Skin epidermis (tissue), 12 donors: ENCODE measurements at regions not wholly inside any gene's neighbourhood (a gene's known extent, or its start where the extent isn't known, plus 50 kb on each side); places are given as distances from the start of the nearest gene placed in this dataset.
"Not testable (repeated sequence)": the region's sequence is repeated elsewhere in the genome, so short reads cannot be mapped to it uniquely, and the experiment has no call there.

Experiments
- H3K27ac ChIP-seq, 21 experiments: fragments of 200-600 bp; sonication (generic) in 11 of 21; one replicate each; pipeline ENCODE4 v1.5.0; 2020; ENCODE audit warnings: mild to moderate bottlenecking in 3 of 21, inconsistent platforms in 2 of 21, moderate library complexity in 2 of 21
- H3K4me3 ChIP-seq, 7 experiments: fragments of 200-600 bp; sonication (generic) in 2 of 7; one replicate each; pipeline ENCODE4 v1.5.0; 2020; ENCODE audit warnings: inconsistent platforms in 2 of 7, mild to moderate bottlenecking in 2 of 7, moderate library complexity in 1 of 7

DNA sequence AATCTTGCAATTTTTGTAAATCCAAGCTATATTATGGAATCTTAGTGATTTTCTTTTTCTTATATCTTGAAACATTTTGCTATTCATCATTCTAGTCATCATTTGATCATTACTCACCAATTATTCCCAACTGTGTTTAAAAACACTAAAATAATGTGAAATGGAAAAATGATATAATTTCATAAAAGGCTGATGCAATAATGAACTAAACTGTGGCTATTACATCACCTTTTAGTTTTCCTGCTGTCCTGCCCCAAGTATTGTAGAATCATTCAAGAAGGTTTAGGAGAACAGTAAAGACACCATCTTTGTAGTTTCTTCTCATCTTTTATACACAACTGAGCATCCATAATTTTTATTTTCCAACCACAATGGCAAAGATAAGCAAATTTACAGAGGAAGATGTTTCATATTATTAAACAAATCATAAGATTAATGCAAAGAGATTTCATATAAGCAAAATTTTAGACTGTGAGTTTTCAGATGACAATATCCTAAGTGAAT is 431.0 kb upstream of the SLC30A5 start:
- Histone ChIP-seq H3K4me3 (no peak overlapping the region), H3K27ac (no peak overlapping the region)

DNA sequence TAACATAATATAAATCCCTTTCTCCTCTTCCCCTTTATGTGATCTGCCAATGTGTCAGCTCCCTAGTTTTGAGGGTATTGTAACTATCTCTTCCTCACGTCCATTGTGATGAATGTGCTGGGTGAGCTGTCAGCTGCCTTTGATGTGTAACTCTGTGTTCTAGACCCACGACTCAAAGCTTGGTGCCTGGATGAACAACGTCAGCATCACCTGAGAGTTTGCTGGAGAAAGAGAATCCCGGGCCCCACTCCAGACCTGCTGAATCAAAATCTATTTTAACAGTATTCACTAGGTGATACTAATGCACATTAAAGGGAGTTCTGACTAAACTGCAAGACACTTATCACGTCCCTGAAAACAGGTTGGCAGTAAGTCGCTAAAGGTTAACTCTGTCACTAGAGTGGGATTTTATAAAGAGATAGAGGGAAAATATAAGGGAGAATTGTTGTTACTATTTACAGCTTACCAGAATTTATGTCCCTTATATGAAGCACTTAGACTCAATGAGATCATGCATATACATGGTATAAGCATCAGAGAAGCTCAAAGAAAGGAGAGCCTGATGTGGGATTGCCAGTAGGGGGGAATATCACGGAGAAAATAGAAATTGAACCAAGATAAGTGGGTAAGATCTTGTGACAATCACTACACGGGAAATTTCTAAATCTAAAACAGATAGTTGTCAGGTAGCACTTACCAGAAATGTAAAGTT is 423.8 kb upstream of the SLC30A5 start:
- H3K4me3 ChIP-seq, result no peak overlapping the region

GRCh38 chr5:68673106-68673822 is 420.6 kb upstream of the SLC30A5 start:
- Histone ChIP-seq H3K4me3 (no peak overlapping the region), H3K27ac (peak overlapping the region in 8 of 21 experiments; percentile 5 to 62 (median 40))

More for the DNA sequence above, 423.8 kb upstream of the SLC30A5 start:
- H3K27ac ChIP-seq, result no peak overlapping the region

- H3K27ac ChIP-seq, result peak overlapping the region in 8 of 21 experiments; percentile 5 to 62 (median 30)
Observed at GRCh38 chr5:68673823-68674180, 420.0 kb upstream of the SLC30A5 start.

GRCh38 chr5:68679041-68679440 is 414.8 kb upstream of the SLC30A5 start:
- no peak overlapping the region for H3K27ac ChIP-seq
- H3K4me3 ChIP-seq, result no peak overlapping the region

More at GRCh38 chr5:68673823-68674180, 420.0 kb upstream of the SLC30A5 start:
- no peak overlapping the region for H3K4me3 ChIP-seq

GRCh38 chr5:68680366-68680765 is 413.4 kb upstream of the SLC30A5 start:
- Histone ChIP-seq H3K27ac (peak overlapping the region in 1 of 21 experiments; percentile 32), H3K4me3 (no peak overlapping the region)

DNA sequence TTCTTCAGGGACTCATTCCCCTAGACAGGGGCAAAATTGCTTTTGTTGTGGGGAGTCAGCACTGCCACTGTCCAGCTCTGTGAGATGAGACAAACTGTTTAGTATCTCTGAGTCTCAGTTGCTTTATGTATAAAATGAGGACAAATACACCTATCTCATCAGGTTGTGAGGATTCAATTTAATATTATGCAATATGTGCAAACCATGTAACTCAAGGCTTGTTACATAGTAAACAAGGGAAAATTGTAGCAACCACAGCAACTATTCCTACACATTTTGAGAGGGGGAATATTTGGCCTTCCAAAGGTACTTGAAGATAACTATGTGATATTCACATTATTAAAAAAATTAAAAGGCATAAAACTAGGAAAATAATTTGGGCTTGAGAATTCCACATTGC is 411.9 kb upstream of the SLC30A5 start:
- H3K4me3 ChIP-seq, result no peak overlapping the region
- H3K27ac ChIP-seq, result peak overlapping the region in 2 of 21 experiments; percentile 37 to 50

GRCh38 chr5:68682400-68683160 is 411.2 kb upstream of the SLC30A5 start:
- H3K27ac ChIP-seq, result peak overlapping the region in 4 of 21 experiments; percentile 37 to 62 (median 50)
- H3K4me3 ChIP-seq, result no peak overlapping the region

DNA sequence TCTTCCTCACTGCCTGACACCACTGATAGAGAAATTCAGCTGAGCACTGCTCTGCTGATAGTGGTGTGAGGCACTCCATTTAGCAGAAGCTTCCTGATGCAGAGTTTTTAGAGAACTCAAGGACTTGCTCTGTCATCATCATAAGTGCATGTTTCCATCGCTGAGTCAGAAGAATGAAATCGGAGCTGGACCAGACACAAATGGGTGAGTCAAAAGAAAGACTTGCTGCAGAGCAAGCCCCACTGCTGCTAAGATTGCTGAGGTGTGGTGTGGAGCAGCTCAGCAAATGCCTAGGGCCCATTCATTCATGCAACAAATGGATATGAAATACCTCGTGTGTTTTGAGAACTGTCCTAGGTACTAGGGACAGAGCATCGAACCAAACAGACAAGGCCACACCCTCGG is 410.2 kb upstream of the SLC30A5 start:
- Histone ChIP-seq H3K27ac (peak overlapping the region in 3 of 21 experiments; percentile 19 to 49 (median 30)), H3K4me3 (no peak overlapping the region)

- no peak overlapping the region for H3K27ac ChIP-seq
- H3K4me3 ChIP-seq, result no peak overlapping the region
Observed at GRCh38 chr5:68685863-68686262, 408.0 kb upstream of the SLC30A5 start.

- Histone ChIP-seq H3K27ac (no peak overlapping the region), H3K4me3 (no peak overlapping the region)
Observed at GRCh38 chr5:68688547-68688946, 405.3 kb upstream of the SLC30A5 start.

DNA sequence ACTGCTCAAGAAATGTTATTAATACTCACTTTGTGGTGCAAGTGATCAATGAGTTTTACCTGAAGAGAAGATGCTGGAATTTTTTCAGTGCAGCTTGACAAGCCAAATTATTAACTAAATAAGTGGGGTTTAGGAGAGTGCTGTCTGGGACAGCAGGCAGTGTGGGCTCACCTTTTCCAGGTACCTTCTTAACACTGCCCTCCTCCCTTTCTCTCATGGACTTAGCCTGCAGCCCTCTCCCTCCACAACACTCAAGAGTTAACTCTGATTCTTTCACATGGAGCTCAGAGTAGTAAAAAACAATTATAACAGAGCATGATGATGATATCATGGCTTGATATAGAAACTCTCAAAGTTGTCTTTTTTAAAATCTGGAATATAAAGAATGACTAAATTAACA is 404.8 kb upstream of the SLC30A5 start:
- H3K4me3 ChIP-seq, result no peak overlapping the region
- no peak overlapping the region for H3K27ac ChIP-seq

DNA sequence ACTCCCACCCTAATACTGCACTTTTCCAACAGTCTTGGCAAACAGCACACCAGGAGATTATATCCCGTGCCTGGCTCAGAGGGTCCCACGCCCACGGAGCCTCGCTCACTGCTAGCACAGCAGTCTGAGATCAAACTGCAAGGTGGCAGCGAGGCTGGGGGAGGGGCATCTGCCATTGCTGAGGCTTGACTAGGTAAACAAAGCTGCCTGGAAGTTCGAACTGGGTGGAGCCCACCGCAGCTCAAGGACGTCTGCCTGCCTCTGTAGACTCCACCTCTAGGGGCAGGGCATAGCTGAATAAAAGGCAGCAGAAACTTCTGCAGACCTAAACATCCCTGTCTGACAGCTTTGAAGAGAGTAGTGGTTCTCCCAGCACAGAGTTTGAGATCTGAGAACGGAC is 401.9 kb upstream of the SLC30A5 start:
- not testable (repeated sequence) for H3K27ac ChIP-seq, H3K4me3 ChIP-seq

DNA sequence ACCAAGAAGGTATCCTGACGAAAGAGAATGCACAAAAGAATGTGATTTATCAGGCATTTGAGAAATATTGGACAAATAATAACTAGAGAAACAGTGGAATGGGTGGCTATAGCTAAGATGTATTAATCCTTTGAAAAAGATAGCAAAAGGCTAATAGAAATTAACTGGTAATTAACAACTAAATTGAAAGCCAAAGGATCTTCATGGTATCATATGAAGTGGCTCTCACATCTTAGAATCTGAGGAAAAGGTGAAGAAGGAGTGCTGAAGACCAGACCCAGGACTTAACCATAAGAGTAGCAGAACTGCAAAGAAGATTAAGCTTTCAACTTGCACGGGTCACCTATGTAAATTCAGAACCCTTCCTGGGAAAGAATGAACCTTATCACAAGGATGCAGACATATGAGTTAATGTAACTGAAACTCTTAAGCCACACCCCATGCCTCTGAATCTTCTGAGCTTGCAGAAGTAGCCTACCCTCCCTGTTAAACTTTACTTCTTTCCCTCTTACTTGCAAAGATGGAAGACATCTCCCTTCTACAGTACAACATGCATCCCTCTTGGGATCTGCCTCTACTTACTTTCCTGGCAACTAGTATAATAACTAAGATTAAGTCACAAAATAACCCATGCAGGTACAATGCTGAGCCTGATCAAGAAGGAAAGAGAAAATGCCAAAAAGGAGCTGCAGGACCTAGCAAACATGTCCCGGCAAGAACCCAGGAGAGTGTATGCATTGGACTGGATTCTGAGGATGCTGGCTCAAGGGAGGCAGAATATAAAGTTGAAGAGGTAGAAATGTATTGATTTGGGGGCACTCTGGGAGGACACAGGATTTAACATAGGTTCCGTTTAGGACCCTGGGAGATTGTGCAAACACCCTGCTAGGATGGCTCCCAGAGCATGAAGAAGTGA is 395.5 kb upstream of the SLC30A5 start:
- Histone ChIP-seq H3K4me3 (no peak overlapping the region), H3K27ac (no peak overlapping the region)

GRCh38 chr5:68699966-68700365 is 393.8 kb upstream of the SLC30A5 start:
- Histone ChIP-seq H3K27ac (no peak overlapping the region), H3K4me3 (no peak overlapping the region)

DNA sequence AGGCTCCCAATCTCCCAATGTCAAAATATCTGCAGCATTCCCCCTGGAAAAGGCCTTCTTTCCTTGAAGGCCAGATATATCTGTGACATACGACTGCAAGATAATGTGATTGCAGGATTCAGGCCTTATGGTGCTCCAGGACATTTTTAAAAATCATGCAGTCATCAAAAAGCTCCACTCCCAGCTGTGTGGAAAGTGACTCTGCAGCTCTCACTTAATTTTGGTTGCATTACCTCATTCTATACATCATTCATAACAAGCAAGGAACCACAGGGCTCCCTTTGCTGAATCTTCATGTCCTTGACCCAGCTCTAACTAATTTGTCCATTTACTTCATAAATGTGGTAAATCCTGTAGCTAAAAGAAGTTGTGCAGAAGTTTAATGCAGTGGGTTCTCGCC is 386.2 kb upstream of the SLC30A5 start:
- Histone ChIP-seq H3K4me3 (no peak overlapping the region), H3K27ac (no peak overlapping the region)

DNA sequence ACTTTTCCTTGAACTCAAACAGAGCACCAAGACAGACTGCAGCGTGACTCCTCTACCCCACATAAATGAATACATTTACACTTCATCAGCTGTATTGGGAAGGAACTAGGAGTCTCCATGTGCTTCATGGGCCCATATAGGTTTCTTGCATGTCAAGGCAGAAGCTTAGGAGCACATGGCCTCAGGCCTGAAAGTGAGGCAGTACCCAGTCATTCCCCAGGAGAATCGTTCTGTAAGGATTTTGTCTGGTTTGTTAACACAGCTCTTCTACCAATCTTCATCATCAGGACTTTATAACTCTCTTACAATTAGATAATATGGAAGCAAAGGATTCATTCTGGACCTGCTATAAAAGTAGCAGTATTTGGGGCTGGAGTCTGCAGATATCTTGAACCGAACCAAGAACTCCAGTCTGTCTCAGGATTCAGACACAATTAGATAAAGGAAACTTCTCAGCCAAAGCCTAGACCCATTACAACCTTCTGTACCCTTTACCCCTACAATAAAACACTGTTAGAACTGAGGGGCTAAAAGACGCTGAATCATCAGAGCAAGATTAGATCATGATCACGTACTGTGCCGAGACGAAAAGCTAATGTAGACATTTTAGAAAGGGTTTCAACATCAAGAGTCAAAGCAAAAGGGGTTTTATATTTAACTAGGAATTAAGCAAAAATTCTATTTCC is 385.5 kb upstream of the SLC30A5 start:
- no peak overlapping the region for H3K27ac ChIP-seq
- no peak overlapping the region for H3K4me3 ChIP-seq

- Histone ChIP-seq H3K27ac (peak overlapping the region in 1 of 21 experiments; percentile 21), H3K4me3 (no peak overlapping the region)
Observed at GRCh38 chr5:68708842-68709170, 385.0 kb upstream of the SLC30A5 start.

DNA sequence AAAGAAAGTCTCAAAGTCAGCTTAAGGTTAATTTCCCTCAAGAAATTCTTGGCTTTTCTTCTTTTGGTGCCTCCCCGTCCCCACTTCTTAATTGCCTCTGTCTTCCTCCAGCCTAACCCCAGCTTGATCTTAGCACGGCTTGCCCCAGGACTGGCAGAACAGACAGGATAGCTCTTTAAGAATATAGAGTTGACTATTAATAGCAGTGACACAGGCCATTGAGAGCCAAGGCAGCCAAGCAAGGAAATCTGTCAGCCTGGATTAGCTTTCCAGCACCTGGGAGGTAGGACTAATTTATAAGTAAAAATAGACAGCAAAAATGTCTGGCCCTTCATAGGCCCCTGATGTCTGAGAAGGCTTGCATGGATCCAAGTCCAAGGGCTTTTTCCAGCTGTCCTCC is 384.6 kb upstream of the SLC30A5 start:
- H3K4me3 ChIP-seq, result no peak overlapping the region
- peak overlapping the region in 1 of 21 experiments; percentile 21 for H3K27ac ChIP-seq
